SK-N-SH (cell line): ENCODE measurements at regions not wholly inside any gene's neighbourhood (a gene's known extent, or its start where the extent isn't known, plus 50 kb on each side); places are given as distances from the start of the nearest gene placed in this dataset.

Experiments
- CTCF ChIA-PET: fragments of 300-600, 350-600 bp; formaldehyde crosslinking; extraction: SDS; loops from one replicate; lab custom pipeline; 2021; lab: Yijun Ruan, JAX
- POLR2A ChIA-PET: fragments of 350-600 bp; sonication (Branson Sonifier 250); formaldehyde crosslinking; extraction: SDS; loops from one replicate; lab custom pipeline; 2020; ENCODE audit warnings: antibody characterized with exemption, inconsistent platforms; lab: Yijun Ruan, JAX
- DNase-seq: peaks from one replicate; pipeline ENCODE4 v3.0.0; 2012
- H2AFZ ChIP-seq: fragments of 200-600 bp; sonication (generic); 2 replicates; pipeline ENCODE4 v1.8.1; 2016; ENCODE audit warnings: antibody characterized with exemption, mild to moderate bottlenecking, low read depth
- H3F3A ChIP-seq: fragments of 200-600 bp; sonication (generic); replicated peaks from 2 replicates; pipeline ENCODE3; 2016; ENCODE audit warnings: antibody characterized with exemption, mild to moderate bottlenecking; ENCODE audit not compliant: insufficient read depth
- H3K27ac ChIP-seq, 2 experiments: fragments of 200-500 bp in 1 of 2; fragments of 200-600 bp in 1 of 2; sonication (Bioruptor generic) in 1 of 2; sonication (generic), shearing (Covaris generic) in 1 of 2; 2 replicates each; pipeline versions ENCODE4 v1.5.1 to v1.6.1; 2014 to 2016; ENCODE audit warnings: low read depth in 2 of 2, inconsistent platforms in 1 of 2, low read length in 1 of 2, mild to moderate bottlenecking in 1 of 2, mixed read lengths in 1 of 2
- H3K27me3 ChIP-seq: fragments of 200-600 bp; sonication (generic), shearing (Covaris generic); 2 replicates; pipeline ENCODE4 v1.6.1; 2016; ENCODE audit warnings: mixed run types; ENCODE audit not compliant: insufficient read depth
- H3K36me3 ChIP-seq, 2 experiments: fragments of 200-500 bp in 1 of 2; fragments of 200-600 bp in 1 of 2; sonication (Bioruptor generic) in 1 of 2; sonication (generic) in 1 of 2; replicated peaks in 1 of 2; 2 replicates each; pipeline versions ENCODE3 to v1.5.1; 2014 to 2016; ENCODE audit warnings: low read length in 1 of 2, mild to moderate bottlenecking in 1 of 2; ENCODE audit not compliant: insufficient read depth in 2 of 2, control insufficient read depth in 1 of 2
- H3K4me1 ChIP-seq, 2 experiments: fragments of 200-500 bp in 1 of 2; fragments of 200-600 bp in 1 of 2; sonication (Bioruptor generic) in 1 of 2; sonication (generic), shearing (Covaris generic) in 1 of 2; 2 replicates each; pipeline versions ENCODE4 v1.5.1 to v1.6.1; 2014 to 2016; ENCODE audit warnings: low read depth in 1 of 2, low read length in 1 of 2, mixed run types in 1 of 2; ENCODE audit not compliant: insufficient read depth in 2 of 2, control insufficient read depth in 1 of 2
- H3K4me2 ChIP-seq: fragments of 200-600 bp; sonication (generic), shearing (Covaris generic); 2 replicates; pipeline ENCODE4 v1.6.1; 2017; ENCODE audit warnings: mixed run types
- H3K4me3 ChIP-seq, 2 experiments: fragments of 200-500 bp in 1 of 2; fragments of 200-600 bp in 1 of 2; sonication (Bioruptor generic) in 1 of 2; sonication (generic), shearing (Covaris generic) in 1 of 2; 2 replicates each; pipeline versions ENCODE4 v1.5.1 to v1.8.1; 2014 to 2016; ENCODE audit warnings: low read depth in 2 of 2, inconsistent platforms in 1 of 2, low read length in 1 of 2, mild to moderate bottlenecking in 1 of 2, mixed read lengths in 1 of 2, moderate library complexity in 1 of 2
- H3K79me2 ChIP-seq: fragments of 200-600 bp; sonication (generic); 2 replicates; pipeline ENCODE4 v1.8.1; 2017; ENCODE audit warnings: mild to moderate bottlenecking; ENCODE audit not compliant: insufficient read depth
- H3K9ac ChIP-seq: fragments of 200-600 bp; sonication (generic); 2 replicates; pipeline ENCODE4 v1.6.1; 2017; ENCODE audit warnings: mixed run types
- H3K9me2 ChIP-seq: fragments of 200-600 bp; sonication (generic); 2 replicates; pipeline ENCODE4 v1.6.1; 2017; ENCODE audit warnings: mixed run types
- H3K9me3 ChIP-seq: fragments of 200-600 bp; sonication (generic); 2 replicates; pipeline ENCODE4 v1.6.1; 2017; ENCODE audit warnings: mixed run types, mild to moderate bottlenecking, moderate library complexity
- H4K20me1 ChIP-seq: fragments of 200-600 bp; sonication (generic); 2 replicates; pipeline ENCODE4 v1.6.1; 2017; ENCODE audit warnings: mild to moderate bottlenecking, mixed run types; ENCODE audit not compliant: insufficient read depth
- ELF1 ChIP-seq: IDR thresholded peaks from 2 replicates; pipeline ENCODE4 v1.4.0; 2012
- EP300 ChIP-seq, 2 experiments: IDR thresholded peaks; 2 replicates each; pipeline versions ENCODE4 v1.4.0 to v1.6.1; 2012; ENCODE audit warnings: borderline replicate concordance in 1 of 2, low read depth in 1 of 2, low read length in 1 of 2
- FOXM1 ChIP-seq: IDR thresholded peaks from 2 replicates; pipeline ENCODE4 v1.4.0; 2012; ENCODE audit warnings: low read depth, mild to moderate bottlenecking
- GABPA ChIP-seq: IDR thresholded peaks from 2 replicates; pipeline ENCODE4 v1.4.0; 2012; ENCODE audit warnings: low read depth, mild to moderate bottlenecking
- GATA2 ChIP-seq: sonication (generic); formaldehyde crosslinking; IDR thresholded peaks from 2 replicates; pipeline ENCODE4 v1.5.0; 2020; ENCODE audit warnings: mild to moderate bottlenecking, missing genetic modification reagents
- JUND ChIP-seq: IDR thresholded peaks from 2 replicates; pipeline ENCODE4 v1.4.0; 2012
- MXI1 ChIP-seq: IDR thresholded peaks from 2 replicates; pipeline ENCODE4 v1.6.1; 2012; ENCODE audit warnings: mild to moderate bottlenecking, low read depth, low read length, improper control_type of control experiment
- NRF1 ChIP-seq: IDR thresholded peaks from 2 replicates; pipeline ENCODE4 v1.6.1; 2012; ENCODE audit warnings: low read depth, mild to moderate bottlenecking, low read length
- RAD21 ChIP-seq: IDR thresholded peaks from 2 replicates; pipeline ENCODE4 v1.6.1; 2012; ENCODE audit warnings: mild to moderate bottlenecking, low read length
- SMC3 ChIP-seq: IDR thresholded peaks from 2 replicates; pipeline ENCODE4 v1.6.1; 2012; ENCODE audit warnings: low read depth, low read length, improper control_type of control experiment
- YY1 ChIP-seq: IDR thresholded peaks from 2 replicates; pipeline ENCODE4 v1.4.0; 2012; ENCODE audit warnings: low read depth, mild to moderate bottlenecking
- WGBS: methylation state at CpG from one replicate; pipeline ENCODE4 v1.1.6; 2017; ENCODE audit warnings: low lambda C conversion rate; 5-methylcytosine and 5-hydroxymethylcytosine counted together
- TF ChIP-seq, protein P1 (sequence below): IDR thresholded peaks from 2 replicates; pipeline ENCODE4 v1.4.0; 2012; ENCODE audit warnings: low read depth, borderline replicate concordance
- TF ChIP-seq, protein P2 (sequence below): fragments of 200-600 bp; sonication (generic); IDR thresholded peaks from 2 replicates; pipeline ENCODE4 v1.6.1; 2017; ENCODE audit warnings: antibody characterized with exemption, mild to moderate bottlenecking, moderate library complexity

DNA sequence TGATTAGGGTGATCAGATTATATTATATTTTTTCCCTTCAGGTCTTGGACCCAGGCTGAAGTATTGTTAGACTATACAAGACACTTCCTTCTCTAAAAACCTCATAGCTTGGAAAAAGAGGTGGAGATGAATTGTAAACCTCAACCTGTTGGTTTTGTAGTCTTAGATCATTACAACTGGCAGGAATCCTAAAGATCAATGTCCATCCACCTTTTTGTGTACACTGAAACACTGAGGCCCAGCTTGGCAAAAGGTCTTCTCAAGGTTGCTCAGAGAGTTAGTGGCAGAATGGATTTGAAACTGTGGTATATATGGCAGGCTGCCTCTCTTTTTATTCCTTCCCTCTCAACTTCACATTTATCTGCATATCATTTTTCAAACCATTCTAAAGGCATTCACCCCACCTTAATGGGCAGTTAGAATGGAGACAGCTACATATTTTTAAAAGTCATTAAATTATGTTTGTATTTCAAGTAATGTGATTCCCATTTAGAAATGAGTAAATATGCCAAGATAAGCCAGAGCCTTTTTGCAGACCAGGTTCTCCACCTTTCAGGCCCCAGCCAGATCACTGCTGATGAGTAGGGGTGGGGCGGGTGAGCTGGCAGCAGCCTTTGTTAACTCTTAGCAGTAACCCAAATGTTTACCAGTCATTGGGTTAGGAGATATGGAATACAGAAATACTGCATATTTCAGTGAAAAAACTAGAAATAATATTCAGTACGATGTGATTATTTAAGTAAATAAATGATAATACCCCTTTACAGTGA lies 243.2 kb upstream of the F9 start:
- no peaks in the 10 kb centered on the region for H3K27me3 ChIP-seq
- no peak overlapping the region for H3K9ac ChIP-seq
- no peaks in the 10 kb centered on the region for H3K9me2 ChIP-seq
- H2AFZ ChIP-seq: no peak overlapping the region
- no peak for DNase-seq
- no peak for TF ChIP-seq ELF1
- CTCF ChIA-PET: no interaction called here
- POLR2A ChIA-PET: no interaction called here
- H3K4me2 ChIP-seq: no peak overlapping the region
- no peak overlapping the region for H3K4me3 ChIP-seq
- H3K79me2 ChIP-seq: no peaks in the 10 kb centered on the region
- H4K20me1 ChIP-seq: no peaks in the 10 kb centered on the region
- WGBS: 0% methylated on average over 2 of the region's 2 CpGs
- no peaks in the 10 kb centered on the region for H3F3A ChIP-seq
- H3K4me1 ChIP-seq: no peaks in the 10 kb centered on the region
- H3K27ac ChIP-seq: no peak overlapping the region
- H3K36me3 ChIP-seq: no peaks in the 10 kb centered on the region
- no peaks in the 10 kb centered on the region for H3K9me3 ChIP-seq

DNA sequence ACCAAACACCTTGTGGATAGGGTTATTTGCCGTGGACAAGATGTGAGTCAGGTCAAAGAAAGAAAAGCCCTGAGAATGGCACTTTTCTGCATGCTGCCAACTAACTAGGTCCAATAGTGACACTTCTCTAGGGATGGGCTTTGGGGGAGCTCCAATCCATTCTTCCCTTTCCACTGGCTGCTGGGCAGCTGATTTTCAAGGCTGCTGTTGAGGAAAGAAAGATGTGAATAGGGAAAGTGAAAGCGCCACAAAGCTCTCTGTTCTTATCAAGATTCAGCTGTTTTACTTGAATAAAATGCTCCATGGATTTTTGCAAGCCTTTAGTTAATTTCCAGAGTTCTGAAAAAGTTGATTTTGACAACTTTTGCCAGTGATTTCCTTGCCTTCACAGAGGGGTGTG lies 244.2 kb upstream of the F9 start:
- ChIA-PET POLR2A (no interaction called here), CTCF (no interaction called here)
- H3K36me3 ChIP-seq: no peaks in the 10 kb centered on the region
- TF ChIP-seq FOXM1 (no peak), GABPA (no peak), SMC3 (no peak), ELF1 (no peak), GATA2 (CRISPR knock-in tag) (no peak), JUND (no peak), MXI1 (no peak), YY1 (no peak), RAD21 (no peak), NRF1 (no peak), EP300 (IDR thresholded peaks at IDR 0.05; ENCODE audit: borderline replicate concordance in 1 of 2, low read depth in 1 of 2, low read length in 1 of 2) (no peak)
- TF ChIP-seq, protein P1, sequence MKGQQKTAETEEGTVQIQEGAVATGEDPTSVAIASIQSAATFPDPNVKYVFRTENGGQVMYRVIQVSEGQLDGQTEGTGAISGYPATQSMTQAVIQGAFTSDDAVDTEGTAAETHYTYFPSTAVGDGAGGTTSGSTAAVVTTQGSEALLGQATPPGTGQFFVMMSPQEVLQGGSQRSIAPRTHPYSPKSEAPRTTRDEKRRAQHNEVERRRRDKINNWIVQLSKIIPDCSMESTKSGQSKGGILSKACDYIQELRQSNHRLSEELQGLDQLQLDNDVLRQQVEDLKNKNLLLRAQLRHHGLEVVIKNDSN: no peak
- TF ChIP-seq, protein P2, sequence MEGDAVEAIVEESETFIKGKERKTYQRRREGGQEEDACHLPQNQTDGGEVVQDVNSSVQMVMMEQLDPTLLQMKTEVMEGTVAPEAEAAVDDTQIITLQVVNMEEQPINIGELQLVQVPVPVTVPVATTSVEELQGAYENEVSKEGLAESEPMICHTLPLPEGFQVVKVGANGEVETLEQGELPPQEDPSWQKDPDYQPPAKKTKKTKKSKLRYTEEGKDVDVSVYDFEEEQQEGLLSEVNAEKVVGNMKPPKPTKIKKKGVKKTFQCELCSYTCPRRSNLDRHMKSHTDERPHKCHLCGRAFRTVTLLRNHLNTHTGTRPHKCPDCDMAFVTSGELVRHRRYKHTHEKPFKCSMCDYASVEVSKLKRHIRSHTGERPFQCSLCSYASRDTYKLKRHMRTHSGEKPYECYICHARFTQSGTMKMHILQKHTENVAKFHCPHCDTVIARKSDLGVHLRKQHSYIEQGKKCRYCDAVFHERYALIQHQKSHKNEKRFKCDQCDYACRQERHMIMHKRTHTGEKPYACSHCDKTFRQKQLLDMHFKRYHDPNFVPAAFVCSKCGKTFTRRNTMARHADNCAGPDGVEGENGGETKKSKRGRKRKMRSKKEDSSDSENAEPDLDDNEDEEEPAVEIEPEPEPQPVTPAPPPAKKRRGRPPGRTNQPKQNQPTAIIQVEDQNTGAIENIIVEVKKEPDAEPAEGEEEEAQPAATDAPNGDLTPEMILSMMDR: no peak
- H3K9ac ChIP-seq: no peak overlapping the region
- H4K20me1 ChIP-seq: no peaks in the 10 kb centered on the region
- H3K4me2 ChIP-seq: no peak overlapping the region
- no peaks in the 10 kb centered on the region for H3F3A ChIP-seq
- no peak for DNase-seq
- no peak overlapping the region for H3K27ac ChIP-seq
- H3K9me2 ChIP-seq: no peaks in the 10 kb centered on the region
- H3K27me3 ChIP-seq: no peaks in the 10 kb centered on the region
- H3K79me2 ChIP-seq: no peaks in the 10 kb centered on the region
- no peak overlapping the region for H3K4me3 ChIP-seq
- no peaks in the 10 kb centered on the region for H3K4me1 ChIP-seq
- WGBS: 3% methylated on average over 2 of the region's 2 CpGs
- no peak overlapping the region for H2AFZ ChIP-seq
- H3K9me3 ChIP-seq: no peaks in the 10 kb centered on the region
